OCI-M2 (cell line): ENCODE measurements at regions not wholly inside any gene's neighbourhood (a gene's known extent, or its start where the extent isn't known, plus 50 kb on each side); places are given as distances from the start of the nearest gene placed in this dataset.

Source experiments
- DNase-seq: peaks from one replicate; lab custom pipeline; 2025; ENCODE audit not compliant: unreplicated experiment; lab: John Stamatoyannopoulos, UW

- no peak for DNase-seq
Measured at GRCh38 chr13:97110936-97111335, 111.2 kb upstream of the MBNL2 start.

GRCh38 chr13:97111756-97112155, 110.4 kb upstream of the MBNL2 start:
- no peak for DNase-seq

DNA sequence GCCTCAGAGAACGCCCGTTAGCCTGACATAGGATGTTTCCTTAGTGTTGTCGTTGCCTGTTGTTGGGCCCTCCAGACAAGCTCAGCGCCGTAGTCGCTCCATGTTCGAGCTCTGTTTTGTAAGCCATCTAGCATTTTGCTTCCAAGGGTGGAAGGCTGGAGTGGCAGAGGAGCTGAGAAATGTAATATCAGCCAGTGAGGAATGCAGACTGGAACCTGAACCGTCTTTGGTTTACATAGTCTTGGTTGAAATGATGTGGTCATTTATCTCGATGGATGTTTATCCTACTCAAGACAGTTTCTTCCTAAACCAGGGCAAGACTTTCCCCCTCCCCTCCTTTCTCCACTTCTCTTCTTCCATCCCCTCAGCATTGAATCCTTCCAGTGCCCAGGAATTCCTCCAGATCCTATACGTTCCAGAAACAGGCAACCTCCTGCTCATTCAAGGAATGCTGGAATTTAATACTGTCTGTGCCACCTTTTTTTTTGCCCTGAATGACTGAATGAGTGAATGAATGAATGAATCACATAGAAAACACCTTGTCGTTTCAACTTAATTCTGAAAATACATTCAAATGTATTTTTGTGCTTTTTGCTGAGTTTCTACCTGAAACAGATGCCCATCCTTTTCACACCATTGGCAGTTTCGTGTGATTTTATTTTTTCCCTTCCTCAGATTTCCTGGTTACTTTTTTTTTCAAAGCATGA, 109.5 kb upstream of the MBNL2 start:
- no peak for DNase-seq

DNA sequence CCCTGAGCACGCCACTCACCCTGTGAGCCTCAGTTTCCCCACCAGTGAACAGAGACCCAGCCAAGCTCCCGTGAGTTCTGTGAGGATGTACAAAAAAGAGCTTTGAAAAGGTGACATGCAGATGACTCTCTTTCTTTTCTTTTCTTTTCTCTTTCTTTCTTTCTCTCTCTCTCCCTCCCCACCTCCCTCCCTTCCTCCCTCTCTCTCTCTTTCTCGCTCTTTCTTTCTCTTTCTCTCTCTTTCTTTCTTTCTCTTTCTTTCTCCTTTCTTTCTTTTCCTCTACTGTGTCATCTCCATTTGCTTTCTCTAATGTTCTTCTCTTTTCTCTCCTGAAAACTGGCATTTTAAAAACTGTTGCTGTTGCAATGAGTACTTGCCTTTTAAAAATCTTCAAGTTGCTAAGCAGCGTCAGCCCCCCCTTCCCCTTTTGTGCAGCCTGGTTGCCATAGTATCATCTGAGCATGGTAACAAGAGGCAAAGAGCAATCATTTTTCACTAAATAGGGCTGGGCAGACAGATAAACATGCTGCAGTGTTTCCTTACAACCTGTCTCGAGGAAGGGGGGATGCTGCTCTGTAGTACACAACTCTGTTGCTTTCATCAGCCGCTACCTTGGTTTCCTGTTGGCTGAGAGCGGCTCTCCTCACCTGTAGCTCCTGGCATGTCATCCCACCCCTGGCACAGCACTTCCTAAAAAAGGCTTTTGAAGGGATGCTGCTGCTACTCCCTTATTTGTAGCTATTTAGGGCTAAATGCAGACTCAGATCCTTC, 108.7 kb upstream of the MBNL2 start:
- DNase-seq, result no peak

GRCh38 chr13:97114651-97115050, 107.5 kb upstream of the MBNL2 start:
- no peak for DNase-seq

GRCh38 chr13:97116754-97117153, 105.4 kb upstream of the MBNL2 start:
- DNase-seq, result no peak

- DNase-seq, result no peak
Measured at GRCh38 chr13:97117388-97117910, 104.7 kb upstream of the MBNL2 start.

- DNase-seq, result no peak
Measured at GRCh38 chr13:97119943-97120342, 102.2 kb upstream of the MBNL2 start.

GRCh38 chr13:97120346-97120745, 101.8 kb upstream of the MBNL2 start:
- no peak for DNase-seq

DNA sequence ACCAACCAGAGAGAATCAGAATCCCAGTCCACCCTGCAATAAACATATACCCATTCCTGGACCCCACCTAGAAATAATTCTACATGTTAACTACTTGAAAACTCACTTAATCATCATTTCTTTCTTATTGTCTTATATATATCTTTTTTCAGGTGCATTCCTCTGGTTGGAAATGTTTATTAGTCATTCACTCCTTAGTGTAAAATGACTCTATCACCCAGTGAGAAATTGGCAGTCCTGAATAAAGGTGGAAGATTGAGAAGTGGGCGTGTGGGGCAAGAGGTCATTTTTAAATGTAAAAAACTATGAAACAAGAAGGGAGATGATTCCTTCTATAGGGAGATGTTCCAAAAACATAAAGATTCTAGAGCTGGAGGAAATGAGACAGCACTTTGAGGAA, 101.2 kb upstream of the MBNL2 start:
- DNase-seq, result no peak

DNA sequence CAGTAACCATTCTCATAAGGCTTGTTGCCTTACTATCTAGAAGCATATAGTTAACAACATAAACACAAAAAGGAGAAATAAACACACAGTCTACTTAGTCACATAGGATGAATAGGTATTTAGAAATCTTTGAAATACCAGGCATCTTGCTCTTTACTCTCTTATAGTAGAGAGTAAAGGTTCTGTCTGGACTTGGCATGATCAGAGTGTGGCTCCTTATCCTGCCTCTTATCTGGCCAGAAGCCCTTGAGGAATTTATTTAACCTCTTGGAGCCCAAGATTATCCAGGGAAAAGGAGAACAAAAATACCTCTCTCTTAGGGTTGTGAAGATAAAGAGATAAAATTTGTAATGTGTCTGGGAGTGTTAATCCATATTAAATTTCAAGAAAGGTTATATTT, 100.2 kb upstream of the MBNL2 start:
- DNase-seq, result no peak

DNA sequence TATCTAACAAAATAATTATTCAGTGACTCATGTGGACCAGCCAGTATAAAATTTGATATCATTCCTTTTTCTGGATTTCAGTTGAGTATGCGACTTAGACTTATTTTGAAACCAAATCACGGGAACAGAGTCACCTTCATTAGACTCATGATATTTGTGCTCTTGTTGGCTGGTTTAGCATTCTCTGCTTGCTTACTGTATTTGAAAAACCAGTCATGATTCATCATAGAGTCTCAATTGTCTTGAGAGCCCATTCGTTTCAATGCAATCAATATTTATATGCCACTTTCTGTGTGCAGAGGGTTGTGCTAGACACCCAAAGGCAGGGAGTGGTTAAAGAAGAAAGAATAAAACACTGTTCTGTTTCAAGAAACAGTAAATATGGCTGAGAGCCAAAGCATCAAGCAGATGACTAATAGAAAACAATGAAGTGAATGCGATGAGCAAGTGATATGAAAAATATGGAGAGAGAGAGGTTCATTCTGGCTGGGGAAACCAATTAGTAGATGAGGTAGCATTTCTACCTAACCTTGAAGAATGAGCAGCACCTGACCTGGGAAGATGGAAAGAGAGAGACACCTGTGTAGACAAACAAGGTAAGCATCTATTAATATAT, 99.6 kb upstream of the MBNL2 start:
- DNase-seq, result no peak

- no peak for DNase-seq
Measured at GRCh38 chr13:97124206-97124605, 97.9 kb upstream of the MBNL2 start.

DNA sequence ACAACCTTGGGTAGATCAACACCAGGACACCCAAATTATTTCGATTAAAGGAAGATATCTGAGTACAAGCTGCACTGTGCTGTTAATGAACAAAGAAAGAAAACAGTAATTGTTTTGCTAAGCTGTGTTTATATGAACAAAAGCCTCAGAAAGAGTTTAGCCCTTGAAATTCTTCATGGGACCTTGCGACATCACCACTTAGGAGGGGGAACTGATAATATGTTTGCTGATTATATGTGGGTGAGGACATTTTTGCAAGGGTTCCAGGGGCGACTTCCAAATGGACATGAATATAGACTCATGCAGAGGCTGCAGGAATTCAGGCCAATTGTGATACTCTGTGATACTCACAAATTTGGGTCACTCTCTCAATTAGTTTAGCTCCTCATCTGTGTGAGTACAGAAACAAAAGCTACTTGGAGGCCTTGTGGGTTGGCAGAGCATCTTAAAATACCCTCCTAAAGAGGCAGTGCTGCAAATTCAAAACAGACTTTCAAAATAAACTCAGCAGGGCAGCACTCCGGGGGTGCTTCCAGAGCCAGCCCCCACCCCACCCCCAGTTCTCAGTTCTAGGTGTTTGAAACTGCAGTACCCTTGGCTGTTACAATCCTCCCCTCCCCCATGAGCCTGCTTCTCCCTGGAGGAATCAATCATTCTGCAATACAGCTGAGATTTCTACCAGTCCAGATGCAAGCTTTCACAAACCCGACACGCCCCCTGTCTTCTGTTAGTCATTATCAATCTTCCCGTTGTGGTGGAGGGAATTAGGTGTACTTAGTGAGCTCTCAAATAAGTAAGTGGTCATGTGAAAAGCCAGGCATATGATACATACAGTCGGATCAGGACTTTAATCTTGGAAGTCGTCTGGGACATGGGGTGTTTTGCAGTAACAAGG, 97.0 kb upstream of the MBNL2 start:
- DNase-seq, result no peak

DNA sequence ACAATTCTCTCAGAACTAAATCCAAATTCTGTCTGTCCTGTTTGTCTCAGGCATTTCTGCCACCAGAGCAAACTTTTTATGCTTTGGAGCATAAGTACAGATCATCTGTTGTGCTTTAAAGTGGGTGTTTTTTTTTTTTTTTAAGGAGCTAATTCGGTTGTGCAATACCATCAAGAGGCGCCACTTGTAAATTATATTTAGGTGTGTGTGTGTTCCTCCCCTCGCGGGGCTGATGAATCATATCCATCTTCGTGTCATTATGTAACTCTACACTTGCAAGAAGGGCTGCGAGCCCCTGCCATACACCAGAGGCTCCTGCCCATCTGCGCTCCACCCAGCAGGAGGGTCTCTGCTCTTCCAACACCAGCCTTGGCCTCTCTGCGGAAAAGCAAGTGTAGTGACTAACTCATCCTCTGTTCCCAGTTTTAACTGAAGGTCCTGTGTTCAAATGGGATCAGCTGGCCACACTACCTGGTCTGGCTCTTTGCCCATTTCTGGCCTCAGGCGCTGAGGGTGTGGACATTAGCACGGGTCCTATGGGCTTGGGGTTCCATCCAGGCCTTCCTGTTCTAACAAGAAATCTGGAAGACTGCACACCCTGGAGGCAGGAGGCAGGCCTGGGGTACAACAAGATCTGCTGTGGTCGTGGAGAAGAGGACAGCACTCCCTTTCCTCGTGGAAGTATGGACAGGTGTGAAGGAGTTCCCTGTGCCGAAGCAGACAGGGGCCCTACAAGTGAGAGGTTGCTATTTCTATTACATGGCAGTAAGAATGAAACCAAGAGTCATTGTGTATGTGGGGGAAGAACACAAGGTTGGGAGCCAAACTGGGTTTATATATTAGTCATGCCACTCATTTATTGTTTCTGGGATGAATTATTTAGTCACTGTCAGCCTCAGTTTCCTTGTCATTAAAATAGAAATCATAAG, 96.1 kb upstream of the MBNL2 start:
- no peak for DNase-seq

- DNase-seq, result no peak
Measured at GRCh38 chr13:97127842-97128241, 94.3 kb upstream of the MBNL2 start.

DNA sequence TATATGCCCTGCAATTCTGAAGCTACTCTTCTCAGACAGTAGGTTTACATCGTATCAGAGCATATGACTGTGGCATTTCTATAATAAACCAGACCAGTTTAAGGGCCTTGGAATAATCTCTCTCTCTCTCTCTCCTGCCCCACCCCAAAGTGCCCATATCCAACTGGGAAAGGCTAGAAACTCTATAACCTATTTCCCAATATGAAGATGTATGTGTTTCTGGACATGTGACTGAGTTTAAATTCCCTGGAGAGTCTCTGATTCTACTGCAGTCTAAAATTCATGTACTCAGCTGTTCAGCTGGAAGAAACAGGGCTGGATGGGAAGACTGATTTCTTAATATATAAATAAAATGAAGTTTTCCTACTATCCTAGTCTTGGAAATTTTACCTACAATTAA, 91.9 kb upstream of the MBNL2 start:
- no peak for DNase-seq

GRCh38 chr13:97131447-97131846, 90.7 kb upstream of the MBNL2 start:
- no peak for DNase-seq

GRCh38 chr13:97133554-97133953, 88.6 kb upstream of the MBNL2 start:
- no peak for DNase-seq

- DNase-seq, result no peak
Measured at GRCh38 chr13:97133955-97134354, 88.2 kb upstream of the MBNL2 start.
